GM12878 (cell line): ENCODE measurements at regions not wholly inside any gene's neighbourhood (a gene's known extent, or its start where the extent isn't known, plus 50 kb on each side); places are given as distances from the start of the nearest gene placed in this dataset.

Source experiments
- ATAC-seq: fragments of 200-7000 bp; cut with Tn5 transposase; 3 replicates; pipeline ENCODE4 v1.9.1; 2020; ENCODE audit warnings: mild to moderate bottlenecking, moderate library complexity
- BruUV-seq: library from RNA; stranded (reverse); fragments of 400-500 nt; replicated peaks from 2 replicates; lab custom pipeline; 2021; lab: Mats Ljungman, UMichigan
- CTCF ChIA-PET: fragments of 300-600 bp; sonication (Branson Sonifier 250); formaldehyde crosslinking; extraction: SDS; loops from one replicate; lab custom pipeline; 2021; ENCODE audit warnings: inconsistent platforms; lab: Yijun Ruan, JAX
- POLR2A ChIA-PET: fragments of 350-600 bp; formaldehyde crosslinking; extraction: SDS; loops from one replicate; lab custom pipeline; 2021; ENCODE audit warnings: inconsistent platforms; lab: Charles Lee
- RAD21 ChIA-PET: fragments of 300-600 bp; sonication (Branson Sonifier 250); formaldehyde crosslinking; loops from one replicate; lab custom pipeline; 2023; ENCODE audit warnings: antibody characterized with exemption; ENCODE audit not compliant: unreplicated experiment; lab: Charles Lee
- SMC1A ChIA-PET: fragments of 300-600 bp; sonication (Branson Sonifier 250); formaldehyde crosslinking; loops from one replicate; lab custom pipeline; 2023; ENCODE audit not compliant: unreplicated experiment, uncharacterized antibody; lab: Charles Lee
- DNase-seq: peaks from one replicate; pipeline ENCODE4 v3.0.0-alpha.2; 2011; ENCODE audit warnings: low read depth, low spot score
- FAIRE-seq: peaks from 3 replicates; lab custom pipeline; 2011; peaks lifted over from hg19 to GRCh38; lab: Jason Lieb, UNC
- H2AFZ ChIP-seq: 2 replicates; pipeline ENCODE4 v1.6.0; 2011; ENCODE audit warnings: low read depth, low read length, control low read depth; ENCODE audit not compliant: control insufficient read depth
- H3K27ac ChIP-seq: 2 replicates; pipeline ENCODE4 v1.5.1; 2011; ENCODE audit warnings: control low read depth; ENCODE audit not compliant: control insufficient read depth, insufficient read depth
- H3K27me3 ChIP-seq, 2 experiments: replicated peaks in 1 of 2; 2 replicates each; pipeline versions ENCODE4 v1.6.0 to v1.6.1; 2011; ENCODE audit warnings: low read length in 1 of 2; ENCODE audit not compliant: control insufficient read depth in 2 of 2, insufficient read depth in 2 of 2
- H3K36me3 ChIP-seq, 2 experiments: 2 replicates each; pipeline ENCODE4 v1.5.1; 2011; ENCODE audit warnings: low read length in 1 of 2; ENCODE audit not compliant: control insufficient read depth in 2 of 2, insufficient read depth in 2 of 2
- H3K4me1 ChIP-seq: 2 replicates; pipeline ENCODE4 v1.6.1; 2011; ENCODE audit warnings: mild to moderate bottlenecking, low read length, moderate library complexity, mixed read lengths; ENCODE audit not compliant: control insufficient read depth, insufficient read depth
- H3K4me2 ChIP-seq: 2 replicates; pipeline ENCODE4 v1.6.0; 2011; ENCODE audit warnings: control low read depth; ENCODE audit not compliant: control insufficient read depth, insufficient read depth
- H3K4me3 ChIP-seq: fragments of 200-600 bp; sonication (generic); 2 replicates; pipeline ENCODE4 v1.5.1; 2016
- H3K79me2 ChIP-seq: 2 replicates; pipeline ENCODE4 v1.6.0; 2011; ENCODE audit warnings: low read length; ENCODE audit not compliant: control insufficient read depth, insufficient read depth
- H3K9ac ChIP-seq: 2 replicates; pipeline ENCODE4 v1.8.0; 2011; ENCODE audit warnings: low read length, control low read depth, mixed read lengths; ENCODE audit not compliant: control insufficient read depth, insufficient read depth
- H3K9me3 ChIP-seq: replicated peaks from 3 replicates; pipeline ENCODE4 v1.5.1; 2011; ENCODE audit warnings: mild to moderate bottlenecking, low read length; ENCODE audit not compliant: control insufficient read depth, insufficient read depth
- H4K20me1 ChIP-seq: 2 replicates; pipeline ENCODE4 v1.6.0; 2011; ENCODE audit not compliant: control insufficient read depth, insufficient read depth
- BCL3 ChIP-seq: IDR thresholded peaks from 2 replicates; pipeline ENCODE4 v1.6.1; 2011; ENCODE audit warnings: borderline replicate concordance, low read depth, mild to moderate bottlenecking, moderate library complexity, low read length; ENCODE audit not compliant: insufficient read depth, poor library complexity, severe bottlenecking
- BMI1 ChIP-seq: fragments of 450-650 bp; IDR thresholded peaks from 2 replicates; pipeline ENCODE4 v1.6.1; 2016; ENCODE audit warnings: mild to moderate bottlenecking, moderate library complexity, borderline replicate concordance
- CEBPB ChIP-seq, 2 experiments: fragments of 150-350 bp in 1 of 2; IDR thresholded peaks; 2 replicates each; pipeline ENCODE4 v1.6.1; 2012 to 2014; ENCODE audit warnings: low read depth in 2 of 2, low read length in 2 of 2, borderline replicate concordance in 1 of 2, inconsistent platforms in 1 of 2
- ELK1 ChIP-seq: IDR thresholded peaks from 2 replicates; pipeline ENCODE4 v1.6.1; 2012; ENCODE audit warnings: low read depth, low read length, improper control_type of control experiment
- FOXK2 ChIP-seq: fragments of 450-650 bp; IDR thresholded peaks from 2 replicates; pipeline ENCODE4 v1.6.1; 2017; ENCODE audit warnings: mild to moderate bottlenecking, moderate library complexity
- MEF2B ChIP-seq: fragments of 450-650 bp; IDR thresholded peaks from 2 replicates; pipeline ENCODE4 v1.6.1; 2018; ENCODE audit warnings: mild to moderate bottlenecking, moderate library complexity; ENCODE audit not compliant: partially characterized antibody, poor library complexity, severe bottlenecking
- NRF1 ChIP-seq: conservative IDR thresholded peaks from 2 replicates; pipeline ENCODE4 v1.6.1; 2011; ENCODE audit warnings: mild to moderate bottlenecking, low read depth, low read length, improper control_type of control experiment
- RBBP5 ChIP-seq: fragments of 200-600 bp; sonication (generic); conservative IDR thresholded peaks from 2 replicates; pipeline ENCODE4 v1.6.1; 2016
- SP1 ChIP-seq: IDR thresholded peaks from one replicate; pipeline ENCODE4 v1.6.1; 2011; ENCODE audit warnings: low read depth, low read length
- ZBTB11 ChIP-seq: fragments of 450-650 bp; formaldehyde crosslinking; IDR thresholded peaks from 2 replicates; pipeline ENCODE4 v1.5.0; 2022; ENCODE audit warnings: mild to moderate bottlenecking, missing genetic modification characterization
- ZBTB4 ChIP-seq: fragments of 450-650 bp; formaldehyde crosslinking; IDR thresholded peaks from 2 replicates; pipeline ENCODE4 v1.4.0; 2022; ENCODE audit warnings: mild to moderate bottlenecking, moderate library complexity
- ZNF207 ChIP-seq: fragments of 450-650 bp; IDR thresholded peaks from 2 replicates; pipeline ENCODE4 v1.6.1; 2014; ENCODE audit warnings: antibody characterized with exemption, mild to moderate bottlenecking, borderline replicate concordance
- ZNF622 ChIP-seq: fragments of 450-650 bp; IDR thresholded peaks from 2 replicates; pipeline ENCODE4 v1.6.1; 2017; ENCODE audit warnings: mild to moderate bottlenecking, inconsistent platforms
- WGBS: methylation state at CpG from one replicate; pipeline ENCODE4 v1.1.6; 2016; ENCODE audit warnings: low lambda C conversion rate; ENCODE audit not compliant: insufficient replicate concordance, insufficient coverage; ENCODE audit errors: missing lambda C conversion rate; 5-methylcytosine and 5-hydroxymethylcytosine counted together
- in situ Hi-C: fragments of 300-500 bp; cut with MboI; formaldehyde crosslinking; loops from 9 replicates; pipeline ENCODE4 v1.14.3; 2018; ENCODE audit warnings: mixed read lengths
- intact Hi-C: fragments of 100-400 bp; cut with micrococcal nuclease; formaldehyde crosslinking; loops from one replicate; pipeline ENCODE4 v1.14.2; 2022; ENCODE audit not compliant: unreplicated experiment

GRCh38 chr1:232131715-232132391 is 498.1 kb downstream of the SIPA1L2 start:
- in situ Hi-C loops = no loop called here
- SMC1A ChIA-PET = no interaction called here
- no TSS peak for BruUV-seq
- no peak for TF ChIP-seq ZNF622
- no peak for TF ChIP-seq SP1
- no peak for TF ChIP-seq ZBTB11 (CRISPR knock-in tag)
- TF ChIP-seq FOXK2 = no peak
- no peak for TF ChIP-seq ZBTB4
- TF ChIP-seq CEBPB (IDR thresholded peaks at IDR 0.05; ENCODE audit: borderline replicate concordance in 1 of 2, low read depth in 2 of 2, low read length in 2 of 2) = no peak
- no peak for TF ChIP-seq RBBP5
- TF ChIP-seq MEF2B = no peak
- no peak for TF ChIP-seq NRF1
- TF ChIP-seq BCL3 = no peak
- TF ChIP-seq BMI1 = no peak
- TF ChIP-seq ELK1 = no peak
- TF ChIP-seq ZNF207 = no peak

More at GRCh38 chr1:232131715-232132391, 498.1 kb downstream of the SIPA1L2 start:
- DNase-seq (no peak), ATAC-seq (no peak), FAIRE-seq (no peak)
- no peak overlapping the region for H3K4me2 ChIP-seq
- no peaks in the 10 kb centered on the region for H3K4me1 ChIP-seq
- no peaks in the 10 kb centered on the region for H3K79me2 ChIP-seq
- no peaks in the 10 kb centered on the region for H4K20me1 ChIP-seq
- RAD21 ChIA-PET = no interaction called here
- H3K27me3 ChIP-seq = no peaks in the 10 kb centered on the region; a peak in 1 of 4 replicates
- H2AFZ ChIP-seq = no peak overlapping the region
- 0% methylated on average over 1 of the region's 1 CpG for WGBS
- no peaks in the 10 kb centered on the region; the same call in 2 of the 3 replicates for H3K9me3 ChIP-seq
- no peaks in the 10 kb centered on the region for H3K36me3 ChIP-seq
- intact Hi-C loops = no loop called here
- no peak overlapping the region for H3K27ac ChIP-seq
- CTCF ChIA-PET = no interaction called here
- POLR2A ChIA-PET = no interaction called here
- H3K9ac ChIP-seq = no peak overlapping the region
- no peak overlapping the region for H3K4me3 ChIP-seq
